ENCODE measurements at regions not wholly inside any gene's neighbourhood (a gene's known extent, or its start where the extent isn't known, plus 50 kb on each side); places are given as distances from the start of the nearest gene placed in this dataset.

DNA sequence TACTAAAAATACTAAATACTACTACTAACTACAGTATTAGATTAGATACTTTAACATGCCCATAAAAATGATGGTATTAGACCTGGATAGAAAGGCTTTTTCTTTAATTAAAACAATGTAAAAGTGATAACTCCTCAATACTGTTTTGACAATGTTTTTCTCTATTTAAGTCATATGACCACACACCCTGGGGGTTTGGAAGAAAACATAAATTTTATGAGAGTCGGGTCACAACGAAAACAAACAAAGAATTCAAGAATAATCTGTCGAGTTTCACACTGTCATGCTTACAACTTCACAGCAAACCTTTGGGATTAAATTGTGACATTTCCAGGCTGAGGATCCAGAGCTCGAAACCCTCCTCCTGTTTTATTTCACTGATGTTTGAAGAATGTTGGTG is 107.4 kb upstream of the SOX4 start:
- Histone ChIP-seq H3K27ac (ENCODE audit: low read depth, low read length) (no peak overlapping the region), H4K20me1 (ENCODE audit: insufficient read depth) (no peaks in the 10 kb centered on the region), H3K9me2 (ENCODE audit: insufficient read depth) (no peaks in the 10 kb centered on the region), H2AFZ (ENCODE audit: low read depth, low read length, poor library complexity, severe bottlenecking) (no peak overlapping the region), H3K79me2 (ENCODE audit: insufficient read depth, low read length) (no peaks in the 10 kb centered on the region), H3K36me3 (ENCODE audit: control insufficient read depth in 1 of 2, insufficient read depth in 2 of 2, low read length in 2 of 2) (no peaks in the 10 kb centered on the region), H3K27me3 (ENCODE audit: insufficient read depth, low read length) (no peaks in the 10 kb centered on the region), H3K9ac (ENCODE audit: low read length) (no peak overlapping the region), H3K4me1 (ENCODE audit: control insufficient read depth in 1 of 2, insufficient read depth in 2 of 2, low read length in 2 of 2) (no peaks in the 10 kb centered on the region), H3K4me3 (replicated peaks in 1 of 2; ENCODE audit: low read depth in 1 of 2, low read length in 2 of 2) (no peak overlapping the region), H3K9me3 (ENCODE audit: control insufficient read depth in 1 of 2, insufficient read depth in 1 of 2, low read depth in 1 of 2, low read length in 2 of 2) (no peaks in the 10 kb centered on the region), H3K4me2 (ENCODE audit: low read length) (no peak overlapping the region)
- no TSS peak for BruUV-seq (replicated peaks)
- CTCF ChIA-PET, result no interaction called here
- DNase-seq (ENCODE audit: low read depth, low spot score) (no peak), ATAC-seq (no peak)
- TF ChIP-seq CEBPB (IDR thresholded peaks at IDR 0.05; ENCODE audit: low read depth), result no peak
- no peak for TF ChIP-seq EZH2 (IDR thresholded peaks at IDR 0.05)
- intact Hi-C loops (cut with micrococcal nuclease), result no loop called here
- RAD21 ChIA-PET (ENCODE audit: low non-redundant PET in 1 of 2, low total read pairs in 2 of 2, uncharacterized antibody in 2 of 2, unreplicated experiment in 2 of 2), result no interaction called here
- POLR2A ChIA-PET, result no interaction called here

DNA sequence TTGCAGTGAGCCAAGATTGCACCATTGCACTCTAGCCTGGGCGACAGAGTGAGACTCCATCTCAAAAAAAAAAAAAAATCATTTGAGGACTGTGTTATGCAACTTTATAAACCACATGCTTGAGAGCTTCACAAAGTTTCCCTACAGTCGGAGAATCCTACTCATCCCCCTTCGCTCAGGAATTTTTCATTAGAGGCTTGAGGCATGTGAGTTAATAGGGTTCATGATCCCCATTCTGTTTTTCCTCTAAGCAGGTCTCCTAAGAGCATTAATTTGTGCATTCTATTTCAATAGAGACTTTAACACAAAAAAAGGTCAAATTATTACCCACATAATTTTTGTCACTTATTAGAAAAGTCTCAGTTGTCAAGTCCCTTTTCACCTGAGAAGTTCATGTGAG is 103.7 kb upstream of the SOX4 start:
- no peak for TF ChIP-seq SIN3A (IDR thresholded peaks at IDR 0.05; ENCODE audit: low read depth)
- no peak for TF ChIP-seq ELF1 (IDR thresholded peaks at IDR 0.05; ENCODE audit: borderline replicate concordance, low read depth)
- TF ChIP-seq, protein P1, sequence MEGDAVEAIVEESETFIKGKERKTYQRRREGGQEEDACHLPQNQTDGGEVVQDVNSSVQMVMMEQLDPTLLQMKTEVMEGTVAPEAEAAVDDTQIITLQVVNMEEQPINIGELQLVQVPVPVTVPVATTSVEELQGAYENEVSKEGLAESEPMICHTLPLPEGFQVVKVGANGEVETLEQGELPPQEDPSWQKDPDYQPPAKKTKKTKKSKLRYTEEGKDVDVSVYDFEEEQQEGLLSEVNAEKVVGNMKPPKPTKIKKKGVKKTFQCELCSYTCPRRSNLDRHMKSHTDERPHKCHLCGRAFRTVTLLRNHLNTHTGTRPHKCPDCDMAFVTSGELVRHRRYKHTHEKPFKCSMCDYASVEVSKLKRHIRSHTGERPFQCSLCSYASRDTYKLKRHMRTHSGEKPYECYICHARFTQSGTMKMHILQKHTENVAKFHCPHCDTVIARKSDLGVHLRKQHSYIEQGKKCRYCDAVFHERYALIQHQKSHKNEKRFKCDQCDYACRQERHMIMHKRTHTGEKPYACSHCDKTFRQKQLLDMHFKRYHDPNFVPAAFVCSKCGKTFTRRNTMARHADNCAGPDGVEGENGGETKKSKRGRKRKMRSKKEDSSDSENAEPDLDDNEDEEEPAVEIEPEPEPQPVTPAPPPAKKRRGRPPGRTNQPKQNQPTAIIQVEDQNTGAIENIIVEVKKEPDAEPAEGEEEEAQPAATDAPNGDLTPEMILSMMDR (IDR thresholded peaks at IDR 0.05 in 2 of 3, conservative IDR thresholded peaks at IDR 0.05 in 1 of 3; ENCODE audit: borderline replicate concordance in 1 of 3, insufficient read depth in 1 of 3, low read depth in 2 of 3, low read length in 2 of 3), result no peak
- TF ChIP-seq YY1 (IDR thresholded peaks at IDR 0.05; ENCODE audit: extremely low read depth, insufficient replicate concordance, low read depth, low read length), result no peak
- no peak for TF ChIP-seq EGR1 (IDR thresholded peaks at IDR 0.05; ENCODE audit: low read depth)
- TF ChIP-seq, protein P2, sequence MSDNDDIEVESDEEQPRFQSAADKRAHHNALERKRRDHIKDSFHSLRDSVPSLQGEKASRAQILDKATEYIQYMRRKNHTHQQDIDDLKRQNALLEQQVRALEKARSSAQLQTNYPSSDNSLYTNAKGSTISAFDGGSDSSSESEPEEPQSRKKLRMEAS (IDR thresholded peaks at IDR 0.05), result no peak
- no peak for TF ChIP-seq POLR2A (IDR thresholded peaks at IDR 0.05; ENCODE audit: borderline replicate concordance, extremely low read depth, insufficient read depth, insufficient read length)
- no peak for TF ChIP-seq ZNF274 (IDR thresholded peaks at IDR 0.05; ENCODE audit: low read depth, low read length)
- TF ChIP-seq RAD21 (IDR thresholded peaks at IDR 0.05; ENCODE audit: low read depth), result no peak
- TF ChIP-seq, protein P3, sequence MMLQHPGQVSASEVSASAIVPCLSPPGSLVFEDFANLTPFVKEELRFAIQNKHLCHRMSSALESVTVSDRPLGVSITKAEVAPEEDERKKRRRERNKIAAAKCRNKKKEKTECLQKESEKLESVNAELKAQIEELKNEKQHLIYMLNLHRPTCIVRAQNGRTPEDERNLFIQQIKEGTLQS (IDR thresholded peaks at IDR 0.05), result no peak
- CTCF ChIA-PET, result no interaction called here
- Histone ChIP-seq H3K79me2 (ENCODE audit: insufficient read depth, low read length) (no peaks in the 10 kb centered on the region), H3K27me3 (ENCODE audit: insufficient read depth, low read length) (no peaks in the 10 kb centered on the region), H3K9ac (ENCODE audit: low read length) (no peak overlapping the region), H3K4me2 (ENCODE audit: low read length) (no peak overlapping the region), H3K27ac (ENCODE audit: low read depth, low read length) (no peak overlapping the region), H3K9me2 (ENCODE audit: insufficient read depth) (no peaks in the 10 kb centered on the region), H2AFZ (ENCODE audit: low read depth, low read length, poor library complexity, severe bottlenecking) (no peak overlapping the region), H4K20me1 (ENCODE audit: insufficient read depth) (no peaks in the 10 kb centered on the region), H3K36me3 (ENCODE audit: control insufficient read depth in 1 of 2, insufficient read depth in 2 of 2, low read length in 2 of 2) (no peaks in the 10 kb centered on the region), H3K9me3 (ENCODE audit: control insufficient read depth in 1 of 2, insufficient read depth in 1 of 2, low read depth in 1 of 2, low read length in 2 of 2) (no peaks in the 10 kb centered on the region), H3K4me1 (ENCODE audit: control insufficient read depth in 1 of 2, insufficient read depth in 2 of 2, low read length in 2 of 2) (no peaks in the 10 kb centered on the region), H3K4me3 (replicated peaks in 1 of 2; ENCODE audit: low read depth in 1 of 2, low read length in 2 of 2) (no peak overlapping the region)
- no TSS peak for BruUV-seq (replicated peaks)
- POLR2A ChIA-PET, result no interaction called here
- RAD21 ChIA-PET (ENCODE audit: low non-redundant PET in 1 of 2, low total read pairs in 2 of 2, uncharacterized antibody in 2 of 2, unreplicated experiment in 2 of 2), result no interaction called here
- ATAC-seq (no peak), DNase-seq (ENCODE audit: low read depth, low spot score) (no peak)
- intact Hi-C loops (cut with micrococcal nuclease), result no loop called here

All from HCT116 (cell line).